DND-41 (cell line): ENCODE measurements at regions not wholly inside any gene's neighbourhood (a gene's known extent, or its start where the extent isn't known, plus 50 kb on each side); places are given as distances from the start of the nearest gene placed in this dataset.

Source experiments
- EZH2 ChIP-seq: IDR thresholded peaks from 3 replicates; pipeline ENCODE4 v1.6.1; 2012; ENCODE audit warnings: borderline replicate concordance, low read depth, mild to moderate bottlenecking, moderate library complexity, low read length, inconsistent platforms; ENCODE audit not compliant: severe bottlenecking
- TF ChIP-seq, protein P1 (sequence below): IDR thresholded peaks from 2 replicates; pipeline ENCODE4 v1.5.1; 2012; ENCODE audit warnings: borderline replicate concordance, low read length, moderate library complexity, mild to moderate bottlenecking; ENCODE audit not compliant: poor library complexity, severe bottlenecking; ENCODE audit errors: extremely low read depth

DNA sequence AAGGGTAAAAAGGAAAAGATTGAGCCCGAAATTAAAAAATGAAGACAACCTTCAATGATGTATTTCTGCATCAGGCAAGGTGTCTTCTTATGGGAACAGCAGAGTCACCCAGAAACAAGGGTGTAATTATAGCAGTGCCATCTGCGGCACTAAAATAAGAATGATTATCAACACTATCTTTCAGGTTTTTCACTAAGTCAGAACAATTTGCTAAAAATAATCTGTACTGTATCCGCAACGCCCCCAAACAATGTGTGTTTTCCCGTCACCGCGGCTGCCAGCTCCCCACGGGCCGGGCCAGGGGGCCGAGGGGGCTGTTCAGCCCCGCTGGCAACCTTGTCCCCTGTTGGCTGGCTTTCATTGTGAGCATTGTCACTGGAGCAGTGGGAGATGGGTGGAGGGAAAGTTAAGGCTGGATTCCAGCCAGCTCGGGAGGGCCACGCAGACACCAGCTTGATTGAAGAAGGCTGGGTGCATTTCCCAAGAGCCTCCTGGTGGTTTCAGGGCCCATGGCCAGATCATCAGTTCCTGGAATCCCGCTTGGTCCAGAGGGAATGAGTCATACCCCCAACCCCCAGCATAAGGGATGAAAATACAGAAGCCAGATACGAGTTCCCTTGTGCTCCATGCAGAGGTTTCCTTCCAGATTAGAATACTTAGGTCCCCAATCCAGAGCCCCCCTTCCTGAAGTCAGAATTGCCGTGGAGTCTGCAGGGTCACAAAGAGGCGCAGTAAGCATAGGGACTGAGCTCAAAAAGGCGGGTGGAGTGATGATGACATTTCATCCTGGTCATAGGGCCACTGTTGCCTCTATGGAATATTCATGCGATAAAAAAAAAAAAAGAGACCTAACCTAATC is 90.2 kb upstream of the KLF13 start:
- TF ChIP-seq, protein P1, sequence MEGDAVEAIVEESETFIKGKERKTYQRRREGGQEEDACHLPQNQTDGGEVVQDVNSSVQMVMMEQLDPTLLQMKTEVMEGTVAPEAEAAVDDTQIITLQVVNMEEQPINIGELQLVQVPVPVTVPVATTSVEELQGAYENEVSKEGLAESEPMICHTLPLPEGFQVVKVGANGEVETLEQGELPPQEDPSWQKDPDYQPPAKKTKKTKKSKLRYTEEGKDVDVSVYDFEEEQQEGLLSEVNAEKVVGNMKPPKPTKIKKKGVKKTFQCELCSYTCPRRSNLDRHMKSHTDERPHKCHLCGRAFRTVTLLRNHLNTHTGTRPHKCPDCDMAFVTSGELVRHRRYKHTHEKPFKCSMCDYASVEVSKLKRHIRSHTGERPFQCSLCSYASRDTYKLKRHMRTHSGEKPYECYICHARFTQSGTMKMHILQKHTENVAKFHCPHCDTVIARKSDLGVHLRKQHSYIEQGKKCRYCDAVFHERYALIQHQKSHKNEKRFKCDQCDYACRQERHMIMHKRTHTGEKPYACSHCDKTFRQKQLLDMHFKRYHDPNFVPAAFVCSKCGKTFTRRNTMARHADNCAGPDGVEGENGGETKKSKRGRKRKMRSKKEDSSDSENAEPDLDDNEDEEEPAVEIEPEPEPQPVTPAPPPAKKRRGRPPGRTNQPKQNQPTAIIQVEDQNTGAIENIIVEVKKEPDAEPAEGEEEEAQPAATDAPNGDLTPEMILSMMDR = no peak
- no peak for TF ChIP-seq EZH2
